Left forelimb (tissue), 1 donor: ENCODE measurements at regions not wholly inside any gene's neighbourhood (a gene's known extent, or its start where the extent isn't known, plus 50 kb on each side); places are given as distances from the start of the nearest gene placed in this dataset.

ENCODE experiments used
- DNase-seq: peaks from one replicate; pipeline ENCODE4 v3.0.0-alpha.2; 2018; ENCODE audit warnings: low spot score

DNA sequence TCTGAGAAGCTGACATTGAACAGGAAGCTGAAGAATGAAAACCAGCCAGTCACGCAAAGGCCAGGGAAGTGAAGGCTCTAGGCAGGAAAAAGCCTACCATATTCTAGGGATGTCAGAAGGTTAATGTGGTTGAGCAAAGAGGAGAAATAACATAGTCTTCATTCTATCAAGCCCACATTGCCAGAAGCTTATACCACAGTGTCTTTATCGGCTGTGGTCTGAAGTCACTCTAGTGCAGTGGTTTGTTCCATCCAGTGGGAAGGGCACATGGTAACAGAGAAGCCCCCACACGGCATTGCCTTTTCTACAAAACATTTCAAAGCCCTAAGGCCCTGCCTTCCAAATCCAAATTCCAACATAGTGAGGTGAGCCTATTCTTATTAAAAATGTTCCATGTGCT is 311.3 kb downstream of the TNS1 start:
- peak; percentile 11 for DNase-seq

DNA sequence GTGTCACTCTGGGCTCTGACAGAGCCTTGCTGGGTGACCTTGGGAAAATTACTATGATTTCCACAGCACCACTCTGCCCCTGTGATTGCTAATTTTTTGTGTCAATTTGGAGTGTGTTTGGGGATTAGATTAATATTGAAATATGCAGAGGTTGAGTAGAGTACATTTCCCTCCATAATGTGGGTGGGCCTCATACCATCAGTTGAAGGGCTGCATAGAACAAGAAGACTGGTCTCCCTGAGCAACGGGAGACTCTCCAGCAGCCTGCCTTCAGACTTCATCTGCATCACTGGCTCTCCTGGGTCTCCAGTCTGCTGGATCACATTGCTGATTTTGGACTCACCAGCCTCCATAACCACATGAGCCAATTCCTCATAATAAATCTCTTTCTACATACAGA is 313.7 kb downstream of the TNS1 start:
- no peak for DNase-seq

DNA sequence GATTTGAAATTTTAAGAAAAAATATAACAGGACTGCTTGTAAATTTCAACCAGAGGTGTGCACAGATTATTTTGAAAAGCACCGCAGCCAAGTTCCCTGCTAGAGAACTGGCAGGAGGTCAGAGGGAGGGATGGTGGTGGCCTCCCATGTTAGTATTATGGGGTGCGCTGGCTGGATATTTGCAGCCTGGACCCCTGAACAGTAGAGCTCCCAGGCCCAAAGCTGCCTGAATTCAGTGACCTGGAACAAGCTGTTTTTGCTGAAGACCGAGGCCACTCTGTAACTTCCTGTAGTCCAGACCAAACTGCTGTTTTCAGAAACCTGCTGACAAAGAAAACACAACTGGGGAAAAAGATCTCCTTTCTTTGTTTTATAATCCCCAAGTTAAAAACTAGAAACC is 314.3 kb downstream of the TNS1 start:
- no peak for DNase-seq

DNA sequence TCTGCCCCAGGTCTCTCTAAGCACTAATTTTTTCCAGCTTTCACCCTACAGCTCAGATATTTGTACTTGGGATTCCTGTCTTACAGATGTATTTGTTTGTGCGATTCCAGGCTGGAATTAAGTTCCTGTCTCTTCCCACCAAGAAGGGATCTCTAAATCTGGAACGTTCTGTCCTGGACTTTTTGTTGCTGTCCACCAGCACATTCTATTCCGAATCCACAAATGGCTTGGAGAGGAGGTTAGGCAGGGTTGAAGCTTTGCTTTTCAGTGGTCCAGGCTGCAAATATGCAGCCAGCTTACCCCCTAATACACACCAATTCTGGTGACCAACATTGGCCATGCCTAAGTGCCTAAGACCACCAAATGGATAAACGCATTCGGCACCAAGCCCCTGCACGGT is 315.0 kb downstream of the TNS1 start:
- no peak for DNase-seq

DNA sequence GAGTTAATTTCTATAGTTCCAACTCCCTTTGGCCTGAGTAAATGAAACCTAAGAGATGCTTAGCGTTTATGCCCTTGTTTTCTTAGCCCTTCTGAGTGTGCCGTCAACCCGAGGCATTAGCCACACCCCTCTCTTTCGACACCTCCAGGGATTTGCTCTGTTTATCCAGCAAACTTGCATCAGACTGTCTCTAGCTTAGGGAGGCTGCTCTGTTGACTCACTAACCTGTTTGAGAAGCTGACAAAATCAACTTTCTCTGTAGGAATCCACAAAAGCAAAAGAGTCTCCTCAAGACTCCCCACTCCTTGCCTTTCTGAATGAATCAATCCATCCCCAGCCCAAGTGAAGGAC is 317.6 kb downstream of the TNS1 start:
- DNase-seq, result no peak

DNA sequence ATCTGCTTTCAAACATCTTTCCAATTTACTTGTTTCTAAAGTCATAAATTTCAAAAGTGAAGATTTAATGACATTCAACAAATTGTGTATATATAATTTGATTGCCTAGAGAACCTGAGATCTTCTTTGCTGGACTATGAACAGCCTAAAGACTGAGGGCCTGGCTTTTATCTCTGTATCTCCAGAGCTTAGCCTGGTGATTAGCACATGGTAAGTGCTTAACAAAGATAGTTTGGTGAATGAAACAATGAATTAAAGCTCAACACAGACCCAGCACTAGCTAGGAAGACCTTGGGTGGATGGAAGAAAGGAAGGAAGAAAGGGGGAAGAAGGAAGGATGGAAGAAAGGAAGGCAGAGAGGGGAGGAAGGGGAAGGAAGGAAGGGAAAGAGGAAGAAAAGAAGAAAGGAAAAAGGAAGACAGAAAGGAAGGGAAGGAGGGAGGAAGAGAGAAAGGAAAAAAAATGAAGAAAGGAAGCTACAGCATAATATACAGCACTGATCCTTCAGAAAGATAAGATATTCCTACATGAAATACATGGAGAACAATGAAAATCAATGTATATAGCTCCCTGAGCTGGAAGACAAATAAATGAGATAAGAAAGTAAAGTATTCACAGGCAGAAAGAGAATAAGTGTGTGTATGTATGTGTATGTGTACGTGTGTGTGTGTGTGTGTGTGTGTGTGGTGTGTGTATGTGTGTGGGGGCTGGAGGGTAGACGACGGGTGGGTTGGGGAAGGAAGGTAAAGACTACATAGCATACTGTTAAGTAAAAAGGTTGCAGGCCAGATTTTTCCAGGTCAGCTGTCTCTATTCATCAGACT is 318.2 kb downstream of the TNS1 start:
- no peak for DNase-seq

DNA sequence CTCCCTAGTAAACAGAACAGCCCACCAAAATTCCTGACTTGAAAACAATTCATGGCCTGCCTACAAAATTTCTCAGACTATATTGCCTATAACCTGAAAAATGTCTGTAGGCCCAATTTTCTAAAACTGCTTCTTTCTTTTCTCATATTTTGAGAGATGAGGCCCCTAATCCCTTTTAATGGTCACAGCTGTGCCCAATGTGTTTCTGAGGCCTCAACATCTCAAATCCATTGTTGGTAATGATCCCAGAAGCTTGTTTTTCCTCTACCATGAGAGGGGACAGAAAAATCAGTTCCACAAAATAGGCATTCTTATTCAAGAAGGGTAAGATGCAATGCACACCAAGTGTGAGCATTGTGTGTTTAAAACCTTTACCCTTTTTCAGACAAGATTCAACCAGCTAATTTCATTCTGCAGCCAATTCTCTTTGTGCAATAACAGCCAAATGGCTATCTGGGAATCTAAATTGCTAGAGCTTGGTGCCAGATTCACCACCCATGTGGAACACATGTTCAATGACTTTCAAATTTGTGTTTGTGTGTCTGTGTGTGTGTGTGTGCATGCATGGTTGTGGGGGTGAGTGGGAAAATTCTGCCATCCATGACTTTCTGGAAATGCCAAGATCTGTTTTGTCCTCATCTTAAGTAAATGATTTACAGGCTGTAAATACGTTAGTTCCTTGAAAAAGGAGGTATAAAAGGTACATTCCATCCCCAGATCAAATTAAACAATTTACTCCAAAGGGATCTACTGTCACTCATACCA is 319.5 kb downstream of the TNS1 start:
- no peak for DNase-seq

DNA sequence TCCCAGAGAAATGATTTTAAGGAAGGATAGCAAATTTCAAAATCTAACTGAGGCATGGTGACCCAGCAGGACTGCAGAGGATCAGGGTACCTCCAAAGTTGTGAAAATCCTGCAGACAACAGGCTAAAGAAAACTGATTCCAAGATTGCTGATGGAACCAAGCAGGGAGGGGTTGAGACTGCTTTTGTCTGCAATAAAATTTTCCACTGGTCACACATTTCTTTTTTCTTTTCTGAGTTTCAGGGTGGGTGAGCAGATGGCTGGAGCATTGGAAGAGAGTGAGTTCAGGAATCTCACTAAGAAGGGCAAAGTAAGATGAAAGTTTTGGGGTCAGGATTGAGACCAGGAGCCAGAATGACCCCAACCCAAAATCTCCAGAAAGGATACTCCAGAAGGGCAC is 321.0 kb downstream of the TNS1 start:
- no peak for DNase-seq

DNA sequence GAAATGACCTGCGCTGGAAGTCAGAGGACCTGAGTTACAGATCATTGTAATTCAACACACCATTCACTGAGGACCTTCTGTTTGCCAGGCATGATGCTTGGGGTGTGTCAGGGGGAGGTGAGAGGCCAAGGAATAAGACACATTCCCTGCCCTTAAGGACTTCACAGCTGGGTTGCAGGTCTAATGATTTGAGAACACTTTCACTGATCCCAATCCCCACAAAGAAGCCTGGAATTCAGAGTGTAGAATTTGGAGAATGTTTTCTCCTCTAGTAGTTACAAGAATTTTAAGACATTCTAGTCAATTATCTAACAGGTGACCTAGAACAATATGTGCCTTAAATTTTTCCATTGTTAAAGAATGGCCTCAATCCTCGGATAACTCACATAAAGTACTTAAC is 322.4 kb downstream of the TNS1 start:
- DNase-seq, result no peak

DNA sequence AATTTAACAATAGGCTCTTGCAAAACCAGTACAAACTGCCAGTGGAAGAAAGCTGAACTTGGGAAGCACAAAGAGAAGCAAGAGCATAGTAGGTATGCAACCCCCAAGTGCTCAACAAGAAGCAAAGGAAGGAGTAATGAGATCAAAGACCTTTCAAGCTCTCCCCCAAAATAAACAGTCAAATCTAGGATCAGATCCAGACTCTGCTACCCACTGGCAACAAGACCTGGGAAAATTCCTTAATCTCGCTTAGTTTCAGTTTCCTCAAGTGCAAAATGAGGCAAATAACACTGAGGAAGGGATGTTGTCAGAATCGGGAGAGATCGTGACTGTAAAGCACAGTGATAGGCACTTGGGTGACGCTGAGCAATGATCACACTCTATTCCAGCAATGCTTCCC is 329.2 kb downstream of the TNS1 start:
- DNase-seq, result no peak

DNA sequence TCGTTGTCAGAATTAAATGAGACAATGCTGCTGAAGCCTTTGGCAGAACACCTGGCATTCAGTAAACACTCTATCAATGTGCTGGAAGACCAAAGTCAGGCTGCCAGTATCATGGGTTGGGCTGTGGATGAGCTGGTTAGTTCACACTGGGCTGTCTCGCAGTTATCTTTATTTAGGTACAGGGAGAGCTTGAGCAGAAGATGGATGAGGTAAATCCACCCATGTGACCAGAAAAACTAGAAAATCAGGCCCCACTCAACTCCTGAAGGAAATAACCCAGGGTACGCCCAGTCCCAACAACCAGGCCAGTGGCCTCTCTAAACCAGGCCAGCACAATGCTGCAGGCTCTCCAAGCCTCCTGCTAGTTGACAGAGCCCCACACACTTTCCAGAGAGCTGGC is 330.3 kb downstream of the TNS1 start:
- no peak for DNase-seq

DNA sequence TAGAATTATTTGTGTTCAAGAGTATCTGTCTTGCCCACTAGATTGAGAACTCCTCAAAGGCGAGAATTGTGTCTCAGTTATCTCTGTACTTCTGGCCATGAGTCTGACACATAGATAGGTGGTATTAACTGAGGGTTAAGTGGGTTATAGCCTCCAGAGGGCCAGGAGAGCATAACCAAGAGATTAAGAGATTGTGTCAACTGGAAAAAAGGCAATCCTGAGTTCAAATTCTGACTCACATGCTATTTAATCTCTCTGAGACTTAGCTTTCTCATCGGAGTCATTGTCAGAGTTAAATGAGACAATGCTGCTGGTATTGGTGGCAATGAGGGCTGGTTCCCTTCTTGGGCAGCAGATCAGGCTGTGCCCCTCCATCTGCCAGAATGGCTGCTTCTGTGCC is 330.9 kb downstream of the TNS1 start:
- DNase-seq, result no peak

DNA sequence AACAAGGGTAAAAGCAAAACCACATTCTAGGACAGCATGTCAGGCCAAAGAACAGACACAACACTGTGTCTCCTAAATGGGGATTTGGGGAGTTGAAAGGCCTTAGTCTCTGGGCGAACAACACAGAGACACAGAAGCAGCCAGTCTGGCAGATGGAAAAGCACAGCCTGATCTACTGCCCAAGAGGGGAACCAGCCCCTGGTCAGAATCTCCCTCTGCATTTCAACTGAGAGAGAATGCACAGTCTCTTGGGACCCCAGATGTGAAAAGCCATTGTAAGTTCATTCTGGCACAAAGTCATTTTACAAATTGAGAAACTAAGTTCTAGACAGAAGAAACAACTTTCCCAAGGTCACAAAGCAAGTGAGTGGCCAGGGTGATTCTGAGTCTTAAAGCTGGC is 331.7 kb downstream of the TNS1 start:
- no peak for DNase-seq

DNA sequence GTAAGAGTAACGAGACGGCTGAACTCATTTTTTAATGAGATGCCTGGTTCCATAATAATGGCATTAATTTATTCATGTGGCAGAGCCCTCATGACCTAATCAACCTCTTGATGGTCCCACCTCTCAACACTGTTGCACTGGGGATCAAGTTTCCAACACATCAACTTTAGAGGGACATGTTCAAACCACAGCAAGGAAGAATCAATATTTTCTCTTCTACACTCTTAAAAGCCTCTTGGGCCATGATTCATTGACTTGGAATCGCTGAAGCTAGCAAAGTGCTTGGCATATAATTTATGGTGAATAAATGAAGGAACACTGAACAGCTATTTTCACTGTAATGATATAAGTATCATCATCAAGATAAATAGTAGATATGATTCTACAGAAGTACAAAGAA is 333.0 kb downstream of the TNS1 start:
- DNase-seq, result no peak

DNA sequence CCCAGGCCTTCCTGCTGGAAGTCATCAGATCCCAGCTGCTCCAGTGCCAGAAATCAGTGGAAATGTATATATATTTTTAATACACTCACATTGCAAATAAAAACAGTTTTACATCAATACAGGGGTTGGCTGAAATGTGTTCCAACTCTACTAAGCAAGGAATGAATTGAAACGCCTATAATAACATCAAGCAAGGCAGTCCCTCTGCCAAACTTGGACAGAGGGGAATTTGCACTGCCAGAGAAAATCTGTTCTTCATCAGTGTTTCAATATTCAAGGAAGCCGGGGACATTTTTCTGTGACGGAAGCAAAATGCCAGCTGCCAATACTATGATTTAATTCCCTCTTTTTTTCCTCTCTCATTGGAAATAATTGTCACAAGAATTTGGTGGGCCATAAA is 335.3 kb downstream of the TNS1 start:
- DNase-seq, result peak; percentile 83

DNA sequence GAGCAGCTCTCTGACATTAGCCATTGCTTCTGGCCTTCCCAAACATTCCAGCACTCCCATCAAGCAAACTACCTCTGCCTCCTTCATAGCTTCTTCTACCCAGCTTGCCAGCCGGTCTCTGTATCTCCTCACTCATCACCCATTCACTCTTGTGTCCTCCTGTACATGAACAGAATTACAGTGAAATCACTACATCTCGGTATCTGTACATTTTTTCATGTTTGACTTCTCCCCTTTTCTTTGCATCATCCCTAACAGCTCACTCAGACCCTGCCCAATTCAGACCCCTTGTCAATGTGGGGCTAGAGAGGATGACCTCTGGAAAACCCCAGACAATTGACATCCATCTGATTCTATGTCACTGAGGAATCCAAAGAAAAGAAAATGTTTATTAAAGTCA is 335.8 kb downstream of the TNS1 start:
- no peak for DNase-seq

DNA sequence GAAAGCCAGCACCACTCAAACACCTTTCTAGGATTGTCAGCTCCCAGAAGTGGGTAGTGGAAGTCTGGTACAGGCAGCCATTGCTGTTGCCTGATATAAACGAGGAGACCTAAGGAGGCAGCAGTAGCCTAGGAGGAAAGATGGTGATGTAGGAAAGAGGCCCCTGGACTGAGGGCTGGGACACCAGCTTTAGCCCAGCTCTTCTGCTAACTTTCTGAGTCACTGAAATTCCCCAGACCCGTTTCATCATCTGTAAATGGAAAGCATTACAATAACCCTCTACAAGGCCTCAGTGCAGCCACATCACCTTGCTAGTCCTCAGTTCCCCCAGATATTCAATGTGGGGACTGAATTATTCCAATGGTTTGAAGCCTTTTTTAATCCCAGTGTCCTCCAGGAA is 336.5 kb downstream of the TNS1 start:
- DNase-seq, result no peak

DNA sequence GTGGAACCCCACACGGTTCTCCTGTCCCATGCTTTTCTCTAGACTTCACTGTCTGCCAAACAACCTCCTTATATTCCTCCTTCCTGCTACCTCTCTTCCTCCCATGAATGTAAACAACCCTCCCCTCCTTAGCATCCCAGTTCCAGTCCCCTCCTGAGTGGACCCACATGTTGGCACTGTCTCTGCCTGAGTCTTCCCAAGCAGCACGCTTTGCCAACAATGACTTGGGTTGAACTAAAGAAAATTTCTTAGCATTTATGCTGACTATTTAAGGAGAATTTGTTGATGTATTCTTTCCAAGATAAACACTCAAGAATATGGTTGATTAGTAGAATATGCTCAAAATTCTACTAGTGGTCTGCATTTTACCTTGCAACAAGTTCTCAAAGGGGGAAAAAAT is 338.0 kb downstream of the TNS1 start:
- no peak for DNase-seq

DNA sequence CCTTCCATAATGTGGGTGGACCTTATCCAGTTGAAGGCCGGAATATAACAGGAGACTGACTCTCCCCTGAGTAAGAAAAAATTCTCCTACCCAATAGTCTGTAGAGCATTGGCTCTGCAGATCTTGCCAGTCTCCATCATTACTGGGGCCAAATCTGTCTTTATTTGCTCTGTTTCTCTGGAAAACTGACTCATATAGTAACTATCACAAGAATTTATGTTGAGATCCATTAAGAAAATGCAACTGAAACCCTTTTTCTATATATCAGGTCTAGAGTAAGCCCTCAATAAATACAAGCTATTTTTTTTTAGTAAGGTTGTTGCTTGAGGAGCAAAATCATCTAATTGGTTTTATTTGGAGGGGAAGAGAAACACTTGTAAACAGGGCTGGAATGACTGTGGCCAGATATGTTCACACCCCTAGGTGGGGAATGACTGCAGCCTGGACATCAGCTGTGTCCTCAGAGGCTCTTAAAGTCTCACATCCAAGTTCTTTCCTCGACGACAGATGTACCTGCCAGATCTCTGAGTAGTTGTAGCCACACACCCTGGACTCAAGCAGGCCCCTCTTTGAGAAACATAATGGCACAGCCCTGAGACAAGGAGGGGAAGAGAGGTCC is 339.7 kb downstream of the TNS1 start:
- DNase-seq, result no peak

DNA sequence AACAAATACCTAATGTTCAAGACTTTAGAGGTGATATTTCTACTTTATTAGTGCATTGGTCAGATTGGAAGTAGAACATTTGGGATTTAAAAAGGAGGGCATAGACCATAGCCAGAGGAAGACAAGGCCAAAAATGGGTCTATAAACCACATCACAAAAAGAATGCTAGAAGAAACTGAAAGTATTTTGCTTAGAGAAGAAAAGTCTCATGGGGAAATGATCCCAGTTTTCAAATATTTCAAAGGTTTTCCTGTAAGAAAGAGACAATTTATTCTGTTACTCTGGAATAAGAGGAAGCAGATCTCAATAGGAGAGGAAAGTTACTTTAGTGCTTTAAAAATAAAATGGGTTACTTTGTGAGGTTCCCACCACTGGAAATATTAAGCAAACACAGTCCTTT is 341.4 kb downstream of the TNS1 start:
- DNase-seq, result no peak

DNA sequence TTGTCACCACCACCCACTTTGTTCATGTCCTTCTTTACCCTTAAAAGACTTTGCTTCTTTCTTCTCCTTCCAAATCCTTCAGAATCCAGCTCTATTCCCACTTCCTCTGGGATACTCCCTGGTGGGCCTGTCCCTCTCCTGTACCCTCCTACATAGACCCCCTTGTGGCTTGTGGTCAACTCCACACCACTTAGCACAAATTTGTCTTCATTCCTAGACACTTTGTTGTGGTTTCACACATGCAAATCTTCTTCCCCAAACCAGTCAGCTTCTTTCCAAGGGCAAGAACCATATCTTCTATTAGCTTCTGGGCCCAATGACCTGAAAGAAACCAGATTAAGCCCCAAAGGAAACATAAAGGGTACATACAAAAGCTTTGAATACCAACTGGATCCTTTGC is 342.4 kb downstream of the TNS1 start:
- DNase-seq, result no peak

DNA sequence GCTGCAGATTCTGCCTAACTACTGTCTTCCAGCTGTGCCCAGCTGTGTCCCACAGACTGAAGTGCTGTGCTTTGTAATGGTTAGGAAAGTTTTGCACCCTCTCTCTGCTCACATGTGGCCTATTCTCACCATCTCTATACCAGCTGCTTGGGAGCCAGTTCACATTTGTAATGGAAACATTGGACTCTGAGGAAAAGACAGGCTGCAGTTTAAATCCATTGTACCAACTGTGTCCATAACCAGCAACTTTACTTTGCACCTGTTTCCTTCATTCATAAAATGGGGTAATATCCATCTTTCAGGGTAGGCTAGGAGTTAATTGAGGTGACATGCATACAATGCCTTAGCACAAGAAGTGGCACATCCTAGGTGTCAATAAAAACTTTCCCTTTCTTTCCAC is 344.0 kb downstream of the TNS1 start:
- DNase-seq, result no peak

DNA sequence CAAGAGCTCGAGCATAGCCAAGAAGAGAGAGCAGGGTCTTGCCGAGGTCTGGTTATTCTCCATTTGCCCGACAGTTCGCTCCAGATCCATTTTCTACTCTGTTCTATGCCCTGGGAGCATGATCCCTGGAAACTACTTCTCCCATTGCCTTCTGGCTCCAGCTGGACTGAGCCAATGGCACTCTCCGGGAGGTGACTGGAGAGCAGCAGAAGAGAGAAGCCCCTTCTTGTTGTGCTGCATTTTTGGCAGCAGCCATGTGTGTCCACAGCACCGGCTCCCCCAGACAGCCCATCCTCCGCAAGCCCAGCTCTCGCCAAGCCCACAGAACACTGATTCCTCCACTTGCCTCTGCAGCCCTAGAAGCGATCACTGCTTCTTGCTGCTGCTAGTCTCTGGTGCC is 345.5 kb downstream of the TNS1 start:
- DNase-seq, result no peak
